ENCODE measurements at regions not wholly inside any gene's neighbourhood (a gene's known extent, or its start where the extent isn't known, plus 50 kb on each side); places are given as distances from the start of the nearest gene placed in this dataset.

GRCh38 chr18:22697561-22697960 is 235.6 kb upstream of the RBBP8 start:
- ATAC-seq (no peak), DNase-seq (no peak)
- intact Hi-C loops (cut with DNase I), result no loop called here
- Histone ChIP-seq H3K4me1 (no peaks in the 10 kb centered on the region), H3K4me3 (no peak overlapping the region), H3K27me3 (ENCODE audit: insufficient read depth in 3 of 3, low read length in 2 of 3) (peaks cover 0 to 3% (median 0%) of the 10 kb centered on the region in 3 donors), H3K27ac (no peak overlapping the region), H3K9me3 (no peaks in the 10 kb centered on the region), H3K36me3 (ENCODE audit: insufficient read depth in 1 of 2, low read depth in 1 of 2) (no peaks in the 10 kb centered on the region)
- no peak for TF ChIP-seq CTCF (IDR thresholded peaks at IDR 0.05)
- 51 to 61% (median 57%) methylated on average over 3 of the region's 3 CpGs for WGBS, 3 donors

- DNase-seq (no peak), ATAC-seq (no peak)
- H3K27me3 ChIP-seq (ENCODE audit: insufficient read depth in 3 of 3, low read length in 2 of 3), result peaks cover 0 to 3% (median 0%) of the 10 kb centered on the region in 3 donors
- no peak for TF ChIP-seq CTCF (IDR thresholded peaks at IDR 0.05)
- no peaks in the 10 kb centered on the region for H3K4me1 ChIP-seq
- H3K36me3 ChIP-seq (ENCODE audit: insufficient read depth in 1 of 2, low read depth in 1 of 2), result no peaks in the 10 kb centered on the region
- no peak overlapping the region for H3K4me3 ChIP-seq
- H3K9me3 ChIP-seq, result no peaks in the 10 kb centered on the region
- WGBS, 3 donors, result 78 to 84% (median 82%) methylated on average over 1 of the region's 1 CpG
- intact Hi-C loops (cut with DNase I), result no loop called here
- H3K27ac ChIP-seq, result no peak overlapping the region
Measured at GRCh38 chr18:22698711-22699110, 234.4 kb upstream of the RBBP8 start.

- WGBS, 3 donors, result 68 to 75% (median 70%) methylated on average over 9 of the region's 9 CpGs
- intact Hi-C loops (cut with DNase I), result no loop called here
Measured at GRCh38 chr18:22699629-22700028, 233.5 kb upstream of the RBBP8 start.

GRCh38 chr18:22700920-22701319 is 232.2 kb upstream of the RBBP8 start:
- ATAC-seq, result no peak
- 95 to 98% (median 96%) methylated on average over 1 of the region's 1 CpG for WGBS, 3 donors
- TF ChIP-seq CTCF (IDR thresholded peaks at IDR 0.05), result no peak

More at GRCh38 chr18:22699629-22700028, 233.5 kb upstream of the RBBP8 start:
- Histone ChIP-seq H3K27me3 (ENCODE audit: insufficient read depth in 3 of 3, low read length in 2 of 3) (peaks cover 0 to 3% (median 0%) of the 10 kb centered on the region in 3 donors), H3K4me3 (no peak overlapping the region), H3K9me3 (no peaks in the 10 kb centered on the region), H3K27ac (no peak overlapping the region), H3K36me3 (ENCODE audit: insufficient read depth in 1 of 2, low read depth in 1 of 2) (no peaks in the 10 kb centered on the region), H3K4me1 (no peaks in the 10 kb centered on the region)
- no peak for TF ChIP-seq CTCF (IDR thresholded peaks at IDR 0.05)
- no peak for ATAC-seq
- no peak for DNase-seq

GRCh38 chr18:22701326-22701725 is 231.8 kb upstream of the RBBP8 start:
- peaks cover 0 to 3% (median 0%) of the 10 kb centered on the region in 3 donors for H3K27me3 ChIP-seq (ENCODE audit: insufficient read depth in 3 of 3, low read length in 2 of 3)
- H3K4me3 ChIP-seq, result no peak overlapping the region
- H3K36me3 ChIP-seq (ENCODE audit: insufficient read depth in 1 of 2, low read depth in 1 of 2), result no peaks in the 10 kb centered on the region
- no peak for TF ChIP-seq CTCF (IDR thresholded peaks at IDR 0.05)
- no peaks in the 10 kb centered on the region for H3K9me3 ChIP-seq
- DNase-seq, result no peak
- no peaks in the 10 kb centered on the region for H3K4me1 ChIP-seq
- intact Hi-C loops (cut with DNase I), result no loop called here
- no peak for ATAC-seq
- H3K27ac ChIP-seq, result no peak overlapping the region
- WGBS, 3 donors, result 65 to 74% (median 67%) methylated on average over 6 of the region's 6 CpGs

More at GRCh38 chr18:22700920-22701319, 232.2 kb upstream of the RBBP8 start:
- no peak for DNase-seq
- intact Hi-C loops (cut with DNase I), result no loop called here
- Histone ChIP-seq H3K27ac (no peak overlapping the region), H3K4me3 (no peak overlapping the region), H3K4me1 (no peaks in the 10 kb centered on the region), H3K27me3 (ENCODE audit: insufficient read depth in 3 of 3, low read length in 2 of 3) (peaks cover 0 to 3% (median 0%) of the 10 kb centered on the region in 3 donors), H3K36me3 (ENCODE audit: insufficient read depth in 1 of 2, low read depth in 1 of 2) (no peaks in the 10 kb centered on the region), H3K9me3 (no peaks in the 10 kb centered on the region)

Data from psoas muscle (tissue), 7 donors.